HEK293 (cell line): ENCODE measurements at regions not wholly inside any gene's neighbourhood (a gene's known extent, or its start where the extent isn't known, plus 50 kb on each side); places are given as distances from the start of the nearest gene placed in this dataset.

Experiments
- CTCF ChIA-PET: fragments of 350-600 bp; formaldehyde crosslinking; extraction: SDS; loops from one replicate; lab custom pipeline; 2021; ENCODE audit warnings: antibody characterized with exemption; lab: Yijun Ruan, JAX
- POLR2A ChIA-PET: fragments of 300-600 bp; formaldehyde crosslinking; extraction: SDS; loops from one replicate; lab custom pipeline; 2020; ENCODE audit warnings: antibody characterized with exemption, inconsistent platforms; lab: Yijun Ruan, JAX
- H3K27ac ChIP-seq: fragments of 200-500 bp; sonication (Bioruptor generic); 2 replicates; pipeline ENCODE4 v1.5.1; 2014; ENCODE audit warnings: low read depth, low read length, control low read depth, inconsistent platforms; ENCODE audit errors: extremely low read depth
- H3K36me3 ChIP-seq, 2 experiments: fragments of 200-500 bp in 1 of 2; sonication (Bioruptor generic) in 1 of 2; 1 replicate in 1 of 2; 2 replicates in 1 of 2; pipeline ENCODE4 v1.5.1; 2014 to 2017; ENCODE audit warnings: inconsistent platforms in 2 of 2, low read length in 2 of 2; ENCODE audit not compliant: control insufficient read depth in 2 of 2, insufficient read depth in 1 of 2
- H3K4me1 ChIP-seq: fragments of 200-500 bp; sonication (Bioruptor generic); 2 replicates; pipeline ENCODE4 v1.5.1; 2014; ENCODE audit warnings: mild to moderate bottlenecking, low read length, inconsistent platforms; ENCODE audit not compliant: control insufficient read depth, insufficient read depth
- H3K4me3 ChIP-seq: 2 replicates; pipeline ENCODE4 v1.5.1; 2011; ENCODE audit warnings: low read depth, mild to moderate bottlenecking, control low read depth, low read length, moderate library complexity
- H3K9me3 ChIP-seq: fragments of 200-500 bp; sonication (Bioruptor generic); 2 replicates; pipeline ENCODE4 v1.5.1; 2014; ENCODE audit warnings: low read depth, low read length, inconsistent platforms; ENCODE audit not compliant: control insufficient read depth, insufficient read depth
- ATF2 ChIP-seq: fragments of 450-650 bp; formaldehyde crosslinking; IDR thresholded peaks from 2 replicates; pipeline ENCODE4 v1.5.1; 2016; ENCODE audit warnings: missing biosample characterization, missing genetic modification characterization, low read depth
- HOXC10 ChIP-seq: sonication (generic); formaldehyde crosslinking; IDR thresholded peaks from 2 replicates; pipeline ENCODE4 v1.8.1; 2023; ENCODE audit warnings: mild to moderate bottlenecking, missing genetic modification reagents
- KLF16 ChIP-seq: fragments of 450-650 bp; formaldehyde crosslinking; IDR thresholded peaks from 2 replicates; pipeline ENCODE4 v1.5.1; 2017; ENCODE audit warnings: missing biosample characterization, missing genetic modification characterization
- MYNN ChIP-seq: fragments of 450-650 bp; formaldehyde crosslinking; IDR thresholded peaks from 2 replicates; pipeline ENCODE4 v1.5.1; 2016; ENCODE audit warnings: missing biosample characterization, missing genetic modification characterization, borderline replicate concordance
- OSR2 ChIP-seq: fragments of 450-650 bp; formaldehyde crosslinking; IDR thresholded peaks from 2 replicates; pipeline ENCODE4 v1.5.1; 2016; ENCODE audit warnings: missing biosample characterization, missing genetic modification characterization
- OVOL3 ChIP-seq: fragments of 450-650 bp; formaldehyde crosslinking; IDR thresholded peaks from 2 replicates; pipeline ENCODE4 v1.5.1; 2016; ENCODE audit warnings: missing biosample characterization, missing genetic modification characterization
- PRDM6 ChIP-seq: fragments of 450-650 bp; formaldehyde crosslinking; IDR thresholded peaks from 2 replicates; pipeline ENCODE4 v1.5.1; 2017; ENCODE audit warnings: missing biosample characterization, missing genetic modification characterization
- ZBTB20 ChIP-seq: fragments of 450-650 bp; formaldehyde crosslinking; IDR thresholded peaks from 2 replicates; pipeline ENCODE4 v1.5.1; 2016; ENCODE audit warnings: missing biosample characterization, missing genetic modification characterization
- ZBTB49 ChIP-seq: fragments of 450-650 bp; formaldehyde crosslinking; IDR thresholded peaks from 2 replicates; pipeline ENCODE4 v1.5.1; 2016; ENCODE audit warnings: missing biosample characterization, missing genetic modification characterization, low read depth
- ZNF837 ChIP-seq: fragments of 450-650 bp; formaldehyde crosslinking; IDR thresholded peaks from 2 replicates; pipeline ENCODE4 v1.5.1; 2016; ENCODE audit warnings: missing biosample characterization, missing genetic modification characterization

- TF ChIP-seq HOXC10 (no peak), PRDM6 (tag by site-specific recombination) (0 out of 2 replicates have a peak, but pooled peaks have one; percentile 42)
- Histone ChIP-seq H3K36me3 (no peaks in the 10 kb centered on the region), H3K9me3 (no peaks in the 10 kb centered on the region), H3K4me3 (no peak overlapping the region), H3K4me1 (no peaks in the 10 kb centered on the region), H3K27ac (no peak overlapping the region)
- CTCF ChIA-PET: no interaction called here
- POLR2A ChIA-PET: no interaction called here
Measured at GRCh38 chr1:38153778-38154470, 107.3 kb upstream of the POU3F1 start.

- H3K27ac ChIP-seq: no peak overlapping the region
- no peaks in the 10 kb centered on the region for H3K36me3 ChIP-seq
- POLR2A ChIA-PET: no interaction called here
- no peaks in the 10 kb centered on the region for H3K9me3 ChIP-seq
- H3K4me3 ChIP-seq: no peak overlapping the region
- no peaks in the 10 kb centered on the region for H3K4me1 ChIP-seq
- TF ChIP-seq KLF16 (tag by site-specific recombination) (no peak), MYNN (tag by site-specific recombination) (no peak), ATF2 (tag by site-specific recombination) (no peak), ZBTB49 (tag by site-specific recombination) (no peak), OVOL3 (tag by site-specific recombination) (no peak)
- CTCF ChIA-PET: interaction anchor here (0.8 to 1.4 kb wide), 2 partner anchors 9 to 23 kb away, joined by 3 to 6 read pairs; no protein-coding TSS in a partner anchor
Measured at GRCh38 chr1:38153066-38153777, 106.6 kb upstream of the POU3F1 start.

- no peaks in the 10 kb centered on the region for H3K9me3 ChIP-seq
- TF ChIP-seq ZNF837 (no peak), OSR2 (tag by site-specific recombination) (no peak), ZBTB20 (tag by site-specific recombination) (0 out of 2 replicates have a peak, but pooled peaks have one; percentile 10), ATF2 (tag by site-specific recombination) (no peak)
- TF ChIP-seq, all 188 proteins: peak for 1
- no peak overlapping the region for H3K4me3 ChIP-seq
- H3K27ac ChIP-seq: no peak overlapping the region
- ChIA-PET POLR2A (no interaction called here), CTCF (interaction anchor here (0.8 to 1.4 kb wide), 2 partner anchors 10 to 22 kb away, joined by 3 to 6 read pairs; no protein-coding TSS in a partner anchor)
- no peaks in the 10 kb centered on the region for H3K4me1 ChIP-seq
- H3K36me3 ChIP-seq: no peaks in the 10 kb centered on the region
Measured at GRCh38 chr1:38152351-38153065, 105.9 kb upstream of the POU3F1 start.
